HuH-7.5 (cell line): ENCODE measurements at regions not wholly inside any gene's neighbourhood (a gene's known extent, or its start where the extent isn't known, plus 50 kb on each side); places are given as distances from the start of the nearest gene placed in this dataset.
A peak's percentile ranks its signal among the peaks of the same experiment; 100 is the strongest.

Experiments used
- DNase-seq: peaks from one replicate; pipeline ENCODE4 v3.0.0; 2011; ENCODE audit warnings: low spot score

DNA sequence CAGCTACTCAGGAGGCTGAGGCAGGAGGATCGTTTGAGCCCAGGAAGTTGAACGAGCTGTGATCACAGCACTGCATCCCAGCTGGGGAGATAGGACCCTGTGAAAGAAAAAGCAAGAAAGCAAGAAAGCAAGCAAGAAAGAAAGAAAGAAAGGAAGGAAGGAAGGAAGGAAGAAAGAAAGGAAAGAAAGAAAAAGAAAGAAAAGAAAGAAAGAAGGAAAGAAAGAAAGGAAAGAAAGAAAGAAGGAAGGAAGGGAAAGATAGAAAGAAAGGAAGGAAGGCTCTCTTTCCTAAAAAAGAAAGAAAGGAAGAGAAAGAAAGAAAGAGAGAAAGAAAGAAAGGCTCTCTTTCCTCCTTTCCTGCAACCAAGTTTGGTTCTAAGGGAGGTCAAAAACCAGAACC lies 380.3 kb downstream of the PCNX1 start:
- DNase-seq = no peak

- DNase-seq = no peak
Observed at GRCh38 chr14:71289536-71289935, 382.3 kb downstream of the PCNX1 start.

DNA sequence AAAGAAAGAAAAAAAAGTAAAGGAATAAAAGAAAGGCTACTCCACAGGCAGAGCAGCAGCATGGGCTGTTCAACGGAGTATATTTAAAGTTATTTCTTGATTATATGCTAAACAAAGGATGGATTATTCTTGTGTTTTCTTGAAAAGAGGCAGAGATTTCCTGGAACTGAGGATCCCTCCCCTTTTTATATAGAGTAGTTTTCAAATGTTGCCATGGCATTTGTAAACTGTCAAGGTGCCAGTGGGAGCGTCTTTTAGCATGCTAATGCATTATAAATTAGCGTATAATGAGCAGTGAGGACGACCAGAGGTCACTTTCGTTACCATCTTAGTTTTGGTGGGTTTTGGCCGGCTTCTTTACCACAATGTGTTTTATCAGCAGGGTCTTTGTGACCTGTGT lies 383.0 kb downstream of the PCNX1 start:
- DNase-seq = no peak

DNA sequence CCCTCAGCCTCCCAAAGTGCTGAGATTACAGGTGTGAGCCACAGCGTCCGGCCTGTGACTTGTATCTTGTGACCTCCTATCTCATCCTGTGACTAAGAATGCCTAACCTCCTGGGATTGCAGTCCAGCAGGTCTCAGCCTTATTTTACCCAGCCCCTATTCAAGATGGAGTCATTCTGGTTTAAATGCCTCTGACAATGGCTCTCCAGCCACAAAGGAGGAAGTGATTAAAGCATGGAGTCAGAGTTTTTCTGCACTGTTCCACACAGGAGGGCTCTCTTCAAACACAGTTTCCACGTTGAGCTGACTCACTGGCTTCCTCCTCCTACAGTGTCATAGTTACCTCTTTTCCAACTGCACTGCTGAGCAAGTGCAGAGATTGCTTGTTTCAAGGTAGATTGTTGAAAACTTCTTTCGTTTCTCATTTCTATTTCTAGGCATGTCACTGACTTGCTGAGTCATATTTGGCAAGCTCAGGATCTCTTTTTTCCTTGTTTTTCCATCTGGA lies 383.8 kb downstream of the PCNX1 start:
- no peak for DNase-seq

GRCh38 chr14:71296184-71296583 lies 388.9 kb downstream of the PCNX1 start:
- no peak for DNase-seq

GRCh38 chr14:71300566-71301330 lies 393.5 kb downstream of the PCNX1 start:
- no peak for DNase-seq

DNA sequence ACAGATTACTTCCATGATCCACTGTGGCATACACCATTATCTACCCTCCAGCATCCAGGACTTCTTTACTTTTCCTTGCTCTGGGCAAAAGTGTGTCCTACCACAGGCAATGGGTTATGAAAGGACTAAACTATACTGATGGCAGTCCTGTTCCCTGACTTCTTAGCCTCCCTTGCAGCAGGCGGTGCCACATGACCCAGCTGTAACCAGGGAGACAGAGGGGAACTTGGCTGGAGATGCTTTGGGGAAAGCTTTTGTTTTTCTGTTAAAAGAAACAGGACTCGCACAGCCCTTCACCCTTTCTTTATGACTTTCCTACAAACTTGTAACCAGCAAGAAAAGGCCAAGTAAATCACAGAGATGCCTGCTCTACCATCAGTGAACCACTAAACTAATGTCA lies 394.4 kb downstream of the PCNX1 start:
- no peak for DNase-seq

GRCh38 chr14:71304690-71305089 lies 397.4 kb downstream of the PCNX1 start:
- no peak for DNase-seq

GRCh38 chr14:71308671-71309070 lies 401.4 kb downstream of the PCNX1 start:
- DNase-seq = no peak

DNA sequence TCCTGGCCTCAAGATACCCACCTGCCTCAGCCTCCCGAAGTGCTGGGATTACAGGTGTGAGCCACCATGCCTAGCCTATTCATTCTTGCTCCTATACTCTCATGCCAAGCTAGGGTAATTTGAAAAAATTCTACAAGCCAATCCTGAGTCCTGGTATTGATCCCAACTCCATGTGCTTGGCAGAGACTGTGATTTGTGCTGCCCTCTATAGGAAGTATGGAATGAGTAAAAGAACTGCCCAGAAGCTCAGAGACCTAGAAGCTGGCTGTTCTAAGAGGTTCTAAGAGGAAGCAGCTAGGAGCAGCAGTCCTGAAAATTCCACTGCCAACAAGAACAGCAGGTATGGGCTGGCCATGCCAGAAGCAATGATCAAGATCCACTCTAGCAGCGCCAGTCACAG lies 402.5 kb downstream of the PCNX1 start:
- no peak for DNase-seq

DNA sequence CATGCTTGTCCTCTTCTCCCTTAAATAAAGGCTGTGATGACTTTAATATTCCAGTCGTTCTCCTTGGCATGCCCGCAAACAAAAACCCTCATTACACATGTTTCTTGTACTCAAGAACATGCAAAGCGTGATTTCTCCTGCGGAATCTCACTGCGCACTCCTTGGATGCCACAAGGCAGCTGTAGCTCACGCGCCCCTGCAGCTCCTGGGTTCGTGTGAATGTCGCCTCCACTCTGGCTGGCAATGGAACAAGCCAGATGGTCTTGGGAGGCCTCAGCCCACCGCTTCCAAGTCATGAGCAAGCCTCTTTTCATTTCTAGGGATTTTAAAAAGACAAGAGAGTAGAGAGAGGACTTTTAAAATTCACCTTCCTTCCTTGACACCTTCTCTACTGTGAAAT lies 403.8 kb downstream of the PCNX1 start:
- no peak for DNase-seq

DNA sequence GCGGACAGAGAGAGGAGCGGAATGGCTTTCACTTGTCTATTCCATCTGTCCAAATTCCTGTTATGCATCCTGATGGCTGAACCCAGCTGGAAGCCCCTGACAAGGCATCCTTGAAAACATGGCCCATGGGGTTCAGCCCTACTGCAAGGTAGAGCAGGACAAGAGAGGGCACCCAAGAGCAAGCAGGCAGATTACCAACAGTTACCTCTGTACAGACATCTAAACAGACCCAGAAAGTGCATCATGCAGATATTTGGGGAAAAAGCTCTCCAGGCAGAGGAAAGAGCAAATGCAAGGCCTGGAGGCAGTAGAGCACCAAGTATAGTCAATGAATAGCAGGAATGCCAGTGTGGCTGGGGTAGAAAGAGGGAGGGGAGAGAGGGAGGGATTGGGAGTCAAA lies 407.5 kb downstream of the PCNX1 start:
- DNase-seq = no peak

GRCh38 chr14:71317385-71318096 lies 410.3 kb downstream of the PCNX1 start:
- DNase-seq = no peak

DNA sequence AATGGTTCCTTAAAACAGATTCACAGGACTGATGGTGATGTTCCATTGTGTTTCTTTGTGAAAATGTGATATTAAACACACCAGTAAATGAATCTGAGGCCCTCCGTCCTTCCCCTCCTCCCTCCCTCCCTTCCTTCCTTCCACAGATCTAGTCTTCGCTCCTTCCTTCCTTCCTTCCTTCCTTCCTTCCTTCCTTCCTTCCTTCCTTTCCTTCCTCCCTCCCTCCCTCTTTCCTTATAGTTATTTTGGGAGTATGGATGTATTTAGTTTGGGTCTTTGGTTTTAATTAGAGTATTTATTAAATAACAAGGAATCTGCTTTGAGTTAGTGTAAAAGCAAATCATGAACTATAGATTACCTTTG lies 410.8 kb downstream of the PCNX1 start:
- DNase-seq = no peak

DNA sequence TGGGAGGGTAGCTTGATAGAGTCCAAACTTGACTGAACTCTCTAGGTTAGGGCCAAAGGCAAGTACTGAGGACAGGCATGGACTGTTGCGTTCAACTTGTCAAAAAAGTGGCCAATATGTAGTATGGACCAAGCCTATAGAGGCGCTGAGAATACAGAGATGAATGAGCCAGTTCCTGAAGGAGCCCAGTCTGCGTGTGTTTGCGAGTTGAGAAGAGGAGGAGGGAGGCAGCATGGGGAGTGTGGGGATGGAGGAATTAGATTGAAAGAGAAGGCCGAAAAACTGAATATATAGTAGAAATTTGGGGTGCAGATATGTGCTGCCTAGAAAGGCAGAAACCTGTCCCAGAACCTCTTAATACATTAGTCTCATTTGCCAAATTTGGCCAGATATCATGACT lies 412.4 kb downstream of the PCNX1 start:
- no peak for DNase-seq

- DNase-seq = peak; percentile 85
Observed at GRCh38 chr14:71320107-71320733, 413.0 kb downstream of the PCNX1 start, which contains the start of gene SIPA1L1. SIPA1L1 (plus strand) TSS chr14:71320476.

DNA sequence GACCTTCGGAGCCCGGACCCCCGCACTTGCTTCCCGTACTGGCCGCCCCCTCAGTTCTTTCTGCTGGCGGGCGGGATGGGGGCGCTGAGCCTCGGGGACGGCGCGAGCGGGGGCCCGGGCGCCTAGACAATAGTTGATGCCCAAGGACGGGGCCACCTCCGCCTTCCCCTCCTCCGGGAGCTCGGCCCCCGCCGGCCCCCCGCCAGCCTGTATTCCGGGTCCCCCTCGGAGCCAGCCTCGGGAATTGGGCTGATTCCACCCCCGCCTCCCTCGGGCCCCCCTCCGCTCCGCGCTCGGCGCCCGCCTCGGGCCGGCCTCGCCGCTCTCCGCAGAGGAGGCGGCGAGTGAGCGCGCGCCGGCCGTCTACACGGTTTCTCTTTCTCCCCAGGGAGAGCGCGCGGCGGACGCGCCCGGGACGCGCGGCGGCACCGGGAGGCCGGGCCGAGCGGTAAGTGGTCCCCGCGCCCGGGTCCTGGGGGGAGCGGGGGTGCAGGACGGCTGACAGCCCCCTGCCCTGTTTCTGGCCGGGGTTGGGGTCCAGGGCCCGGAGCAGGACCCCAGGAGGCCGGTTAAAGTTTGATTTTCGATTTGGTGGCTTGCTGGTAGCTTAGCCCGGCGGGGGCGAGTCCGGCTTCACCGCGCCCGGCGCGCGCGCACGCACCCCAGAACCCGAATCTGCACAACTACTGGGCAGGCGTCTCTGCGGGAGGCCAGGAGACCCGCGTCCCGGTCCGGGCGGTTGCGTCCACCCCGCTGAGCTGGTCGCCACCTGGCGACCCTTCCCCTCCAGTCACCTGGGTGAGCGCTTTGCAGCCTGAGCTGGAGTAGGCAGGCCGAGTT lies 413.7 kb downstream of the PCNX1 start:
- DNase-seq = no peak

DNA sequence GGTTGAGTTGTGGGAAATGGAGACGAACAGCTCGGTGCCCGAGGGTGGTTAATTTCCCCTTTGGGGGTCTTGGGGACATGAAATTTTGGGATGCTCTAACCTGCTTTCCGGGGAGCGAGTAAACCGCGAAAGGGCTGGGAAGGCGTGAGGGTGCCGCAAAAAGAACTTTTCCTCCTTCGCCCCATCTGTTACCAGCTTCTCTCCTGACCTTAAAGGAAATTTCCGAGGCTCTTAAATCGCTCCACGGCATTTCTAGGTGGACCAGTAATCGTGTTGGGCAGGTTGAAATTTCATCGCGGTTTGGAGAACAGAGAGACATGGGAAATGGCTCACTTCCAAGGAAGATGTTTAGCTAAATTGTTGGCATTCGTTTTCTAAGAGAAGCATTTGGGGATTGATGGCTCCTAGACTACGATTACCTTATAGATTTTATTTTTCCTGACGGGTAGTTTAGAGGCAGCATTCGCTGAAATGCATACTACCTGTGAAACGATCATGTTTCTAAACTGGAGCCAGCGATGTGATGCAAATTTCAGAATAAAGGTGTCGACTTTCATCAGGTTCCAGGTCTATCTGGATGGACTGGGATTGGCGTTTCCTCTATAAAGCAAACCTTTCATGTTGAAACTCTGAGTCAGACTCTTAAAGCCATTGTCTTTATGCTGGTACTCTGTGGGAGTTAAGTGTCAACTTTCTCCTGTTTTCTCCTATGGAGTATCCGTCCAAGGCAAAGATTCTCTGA lies 414.5 kb downstream of the PCNX1 start:
- no peak for DNase-seq

- no peak for DNase-seq
Observed at GRCh38 chr14:71322655-71323250, 415.5 kb downstream of the PCNX1 start.

DNA sequence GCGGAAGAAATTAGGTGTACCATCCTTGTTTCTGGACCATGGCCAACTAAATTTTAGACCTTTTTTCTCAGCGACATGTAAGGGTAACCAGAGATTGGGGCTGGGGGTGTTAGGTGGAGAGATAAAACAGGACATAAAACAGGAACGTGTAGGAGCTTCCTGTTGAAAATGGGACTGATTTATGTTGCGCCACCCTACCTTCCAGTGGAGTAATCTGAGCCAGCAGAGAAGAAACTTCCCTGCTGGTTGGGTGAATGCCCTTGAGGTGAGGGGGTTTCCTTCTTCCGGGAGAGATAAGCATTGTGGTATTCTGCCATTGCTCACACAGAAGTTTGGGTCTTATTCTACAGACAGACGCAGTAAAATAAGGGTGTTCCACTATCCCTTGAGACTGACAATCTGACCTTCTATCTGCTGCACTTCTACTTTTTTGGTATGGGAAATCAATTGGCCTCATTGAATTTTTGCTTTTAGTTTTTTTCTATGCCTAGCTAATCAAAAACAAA lies 417.6 kb downstream of the PCNX1 start:
- DNase-seq = no peak

GRCh38 chr14:71327691-71328090 lies 420.4 kb downstream of the PCNX1 start:
- DNase-seq = no peak
